IMR-90 (cell line): ENCODE measurements at regions not wholly inside any gene's neighbourhood (a gene's known extent, or its start where the extent isn't known, plus 50 kb on each side); places are given as distances from the start of the nearest gene placed in this dataset.
A peak's percentile ranks its signal among the peaks of the same experiment; 100 is the strongest.

Experiments
- ATAC-seq: fragments of 200-7000 bp; cut with Tn5 transposase; 2 replicates; pipeline ENCODE4 v1.9.1; 2020; ENCODE audit warnings: low read depth, mild to moderate bottlenecking, moderate library complexity
- BruUV-seq: library from RNA; stranded (reverse); fragments of 400-500 nt; replicated peaks from 2 replicates; lab custom pipeline; 2021; lab: Mats Ljungman, UMichigan
- CTCF ChIA-PET: fragments of 300-600 bp; formaldehyde crosslinking; extraction: SDS; loops from one replicate; lab custom pipeline; 2021; ENCODE audit warnings: antibody characterized with exemption; lab: Yijun Ruan, JAX
- POLR2A ChIA-PET: fragments of 300-600 bp; sonication (Branson Sonifier 250); formaldehyde crosslinking; loops from one replicate; lab custom pipeline; 2022; ENCODE audit warnings: antibody characterized with exemption; ENCODE audit not compliant: unreplicated experiment; lab: Charles Lee
- DNase-seq: peaks from one replicate; pipeline ENCODE4 v3.0.0; 2013
- H2AFZ ChIP-seq: replicated peaks from 2 replicates; pipeline ENCODE3; 2013; ENCODE audit warnings: low read length, mild to moderate bottlenecking; ENCODE audit not compliant: poor library complexity
- H2AK5ac ChIP-seq: 2 replicates; pipeline ENCODE4 v1.6.1; 2013; ENCODE audit warnings: low read depth, low read length, inconsistent platforms
- H2AK9ac ChIP-seq: replicated peaks from 2 replicates; pipeline ENCODE3; 2013; ENCODE audit warnings: mild to moderate bottlenecking, low read depth, low read length, moderate library complexity; ENCODE audit not compliant: poor library complexity
- H2BK120ac ChIP-seq: 2 replicates; pipeline ENCODE4 v1.6.1; 2013; ENCODE audit warnings: low read depth, low read length, inconsistent platforms
- H2BK15ac ChIP-seq: 3 replicates; pipeline ENCODE4 v1.6.1; 2013; ENCODE audit warnings: low read depth, low read length, inconsistent platforms
- H2BK20ac ChIP-seq: 2 replicates; pipeline ENCODE4 v1.6.1; 2013; ENCODE audit warnings: low read depth, mild to moderate bottlenecking, inconsistent platforms, low read length, moderate library complexity
- H2BK5ac ChIP-seq: 2 replicates; pipeline ENCODE4 v1.6.1; 2013; ENCODE audit warnings: mild to moderate bottlenecking, low read depth, low read length, inconsistent platforms; ENCODE audit not compliant: poor library complexity, severe bottlenecking
- H3K14ac ChIP-seq: replicated peaks from 2 replicates; pipeline ENCODE4 v1.6.1; 2013; ENCODE audit warnings: low read depth, low read length, inconsistent platforms
- H3K18ac ChIP-seq: 2 replicates; pipeline ENCODE4 v1.6.1; 2013; ENCODE audit warnings: low read depth, low read length, control low read depth
- H3K23ac ChIP-seq: 2 replicates; pipeline ENCODE4 v1.6.1; 2013; ENCODE audit warnings: low read depth, low read length, inconsistent platforms
- H3K27ac ChIP-seq: 2 replicates; pipeline ENCODE4 v1.5.1; 2013; ENCODE audit warnings: mild to moderate bottlenecking, control low read depth, low read length; ENCODE audit not compliant: insufficient read depth
- H3K27me3 ChIP-seq: 2 replicates; pipeline ENCODE4 v1.6.1; 2013; ENCODE audit warnings: low read length; ENCODE audit not compliant: control insufficient read depth, insufficient read depth
- H3K36me3 ChIP-seq: 2 replicates; pipeline ENCODE4 v1.6.1; 2013; ENCODE audit warnings: low read length, mixed read lengths; ENCODE audit not compliant: control insufficient read depth, insufficient read depth
- H3K4ac ChIP-seq: 2 replicates; pipeline ENCODE4 v1.6.1; 2013; ENCODE audit warnings: low read depth, low read length, inconsistent platforms
- H3K4me1 ChIP-seq: 2 replicates; pipeline ENCODE4 v1.6.1; 2013; ENCODE audit warnings: low read length, mixed read lengths; ENCODE audit not compliant: control insufficient read depth, insufficient read depth
- H3K4me2 ChIP-seq: 2 replicates; pipeline ENCODE4 v1.6.1; 2013; ENCODE audit warnings: low read depth, mild to moderate bottlenecking, control low read depth, low read length, moderate library complexity
- H3K4me3 ChIP-seq: 2 replicates; pipeline ENCODE4 v1.5.1; 2013; ENCODE audit warnings: low read depth, mild to moderate bottlenecking, control low read depth, low read length, moderate library complexity; ENCODE audit not compliant: insufficient read depth
- H3K56ac ChIP-seq: 2 replicates; pipeline ENCODE4 v1.6.1; 2013; ENCODE audit warnings: low read length, inconsistent platforms; ENCODE audit not compliant: insufficient read depth; ENCODE audit errors: extremely low read depth
- H3K79me1 ChIP-seq, 2 experiments: 2 replicates each; pipeline ENCODE4 v1.6.1; 2013; ENCODE audit warnings: low read length in 2 of 2, inconsistent platforms in 1 of 2, low read depth in 1 of 2
- H3K9ac ChIP-seq: 2 replicates; pipeline ENCODE4 v1.6.1; 2013; ENCODE audit warnings: low read depth, low read length, control low read depth
- H3K9me1 ChIP-seq: 2 replicates; pipeline ENCODE4 v1.6.1; 2013; ENCODE audit warnings: low read length, inconsistent platforms; ENCODE audit not compliant: insufficient read depth
- H3K9me3 ChIP-seq: 2 replicates; pipeline ENCODE4 v1.6.1; 2013; ENCODE audit warnings: low read length; ENCODE audit not compliant: control insufficient read depth, insufficient read depth
- H4K20me1 ChIP-seq: 2 replicates; pipeline ENCODE4 v1.6.1; 2013; ENCODE audit warnings: low read length, inconsistent platforms; ENCODE audit not compliant: insufficient read depth
- H4K5ac ChIP-seq: 2 replicates; pipeline ENCODE4 v1.6.1; 2013; ENCODE audit warnings: mild to moderate bottlenecking, low read depth, low read length, control low read depth
- H4K8ac ChIP-seq, 2 experiments: 2 replicates each; pipeline ENCODE4 v1.6.1; 2013; ENCODE audit warnings: low read depth in 2 of 2, low read length in 2 of 2, control low read depth in 1 of 2, inconsistent platforms in 1 of 2
- H4K91ac ChIP-seq: 2 replicates; pipeline ENCODE4 v1.6.1; 2013; ENCODE audit warnings: low read depth, low read length, inconsistent platforms; ENCODE audit not compliant: insufficient read depth
- RAD21 ChIP-seq: IDR thresholded peaks from 2 replicates; pipeline ENCODE4 v1.6.1; 2012; ENCODE audit warnings: low read length, improper control_type of control experiment
- RCOR1 ChIP-seq: IDR thresholded peaks from 2 replicates; pipeline ENCODE4 v1.6.1; 2012; ENCODE audit warnings: mild to moderate bottlenecking, low read length, improper control_type of control experiment; ENCODE audit not compliant: insufficient replicate concordance
- SMC3 ChIP-seq: fragments of 150-350 bp; IDR thresholded peaks from 2 replicates; pipeline ENCODE4 v1.6.1; 2016; ENCODE audit warnings: low read depth, mild to moderate bottlenecking, antibody characterized with exemption, low read length, moderate library complexity
- WGBS, 2 experiments: methylation state at CpG; one replicate each; pipeline versions ENCODE4 v1.1.5 to v1.1.7; 2013; ENCODE audit warnings: missing lambda C conversion rate in 2 of 2; ENCODE audit not compliant: insufficient read length in 1 of 2; ENCODE audit errors: extremely low coverage in 2 of 2; 5-methylcytosine and 5-hydroxymethylcytosine counted together
- dilution Hi-C: fragments of 300-500 bp; cut with HindIII; formaldehyde crosslinking; loops from one replicate; pipeline ENCODE4 v1.14.3; 2018; ENCODE audit warnings: low sequenced_read_pairs; ENCODE audit not compliant: unreplicated experiment
- in situ Hi-C: fragments of 300-500 bp; cut with MboI; formaldehyde crosslinking; loops from 3 replicates; pipeline ENCODE4 v1.14.3; 2019; ENCODE audit warnings: low sequenced_read_pairs, inconsistent platforms, mixed read lengths
- intact Hi-C: fragments of 100-400 bp; cut with micrococcal nuclease; formaldehyde crosslinking; loops from 2 replicates; pipeline ENCODE4 v1.10.0; 2022
- TF ChIP-seq, protein P1 (sequence below): conservative IDR thresholded peaks from 2 replicates; pipeline ENCODE4 v1.5.1; 2012; ENCODE audit warnings: mild to moderate bottlenecking, low read depth, low read length, improper control_type of control experiment

- no peak overlapping the region for H2BK5ac ChIP-seq
- ATAC-seq (peak; percentile 79), DNase-seq (peak; percentile 21)
- no peaks in the 10 kb centered on the region for H3K36me3 ChIP-seq
- intact Hi-C loops (loop anchor here (1.0 to 10.0 kb wide), 4 partner anchors 153 to 783 kb away; no protein-coding TSS in a partner anchor), dilution Hi-C loops (no loop called here), in situ Hi-C loops (loop anchor here (10.0 kb wide), 1 partner anchor 153 kb away; no protein-coding TSS in a partner anchor)
- no peaks in the 10 kb centered on the region for H3K9me1 ChIP-seq
- no peak overlapping the region for H4K5ac ChIP-seq
- BruUV-seq: no TSS peak
- POLR2A ChIA-PET: no interaction called here
- H2BK120ac ChIP-seq: no peak overlapping the region
- no peaks in the 10 kb centered on the region for H3K9me3 ChIP-seq
- H2AFZ ChIP-seq: peak overlapping the region; percentile 18
- no peak overlapping the region for H3K23ac ChIP-seq
- no peak overlapping the region for H3K56ac ChIP-seq
- no peak overlapping the region for H3K4me3 ChIP-seq
- no peaks in the 10 kb centered on the region for H4K20me1 ChIP-seq
- peak; percentile 71 for TF ChIP-seq RAD21
- TF ChIP-seq, protein P1, sequence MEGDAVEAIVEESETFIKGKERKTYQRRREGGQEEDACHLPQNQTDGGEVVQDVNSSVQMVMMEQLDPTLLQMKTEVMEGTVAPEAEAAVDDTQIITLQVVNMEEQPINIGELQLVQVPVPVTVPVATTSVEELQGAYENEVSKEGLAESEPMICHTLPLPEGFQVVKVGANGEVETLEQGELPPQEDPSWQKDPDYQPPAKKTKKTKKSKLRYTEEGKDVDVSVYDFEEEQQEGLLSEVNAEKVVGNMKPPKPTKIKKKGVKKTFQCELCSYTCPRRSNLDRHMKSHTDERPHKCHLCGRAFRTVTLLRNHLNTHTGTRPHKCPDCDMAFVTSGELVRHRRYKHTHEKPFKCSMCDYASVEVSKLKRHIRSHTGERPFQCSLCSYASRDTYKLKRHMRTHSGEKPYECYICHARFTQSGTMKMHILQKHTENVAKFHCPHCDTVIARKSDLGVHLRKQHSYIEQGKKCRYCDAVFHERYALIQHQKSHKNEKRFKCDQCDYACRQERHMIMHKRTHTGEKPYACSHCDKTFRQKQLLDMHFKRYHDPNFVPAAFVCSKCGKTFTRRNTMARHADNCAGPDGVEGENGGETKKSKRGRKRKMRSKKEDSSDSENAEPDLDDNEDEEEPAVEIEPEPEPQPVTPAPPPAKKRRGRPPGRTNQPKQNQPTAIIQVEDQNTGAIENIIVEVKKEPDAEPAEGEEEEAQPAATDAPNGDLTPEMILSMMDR: peak; percentile 61
- no peak for TF ChIP-seq RCOR1
- TF ChIP-seq SMC3: peak; percentile 74
- no peak overlapping the region for H2BK15ac ChIP-seq
- no peaks in the 10 kb centered on the region for H3K79me1 ChIP-seq
- H3K27me3 ChIP-seq: peaks cover 8% of the 10 kb centered on the region
- H2AK5ac ChIP-seq: no peak overlapping the region
- H3K27ac ChIP-seq: no peak overlapping the region
- no peak overlapping the region for H3K4ac ChIP-seq
- H3K14ac ChIP-seq: no peak overlapping the region
- no peak overlapping the region for H4K91ac ChIP-seq
- no peak overlapping the region for H3K18ac ChIP-seq
- no peaks in the 10 kb centered on the region for H3K4me1 ChIP-seq
- no CpG with 5 or more reads among the region's 8 CpGs for WGBS, 2 experiments
- CTCF ChIA-PET: interaction anchor here (1.0 to 4.3 kb wide), 6 partner anchors 13 to 193 kb away, joined by 3 to 30 read pairs (median 4); no protein-coding TSS in a partner anchor
- H2BK20ac ChIP-seq: no peak overlapping the region
- no peak overlapping the region for H2AK9ac ChIP-seq
- H3K9ac ChIP-seq: no peak overlapping the region
- H4K8ac ChIP-seq: no peak overlapping the region
- H3K4me2 ChIP-seq: no peak overlapping the region
Measured at GRCh38 chr11:131217313-131218310, 152.8 kb upstream of the NTM start.
